HL-60 (cell line): ENCODE measurements at regions not wholly inside any gene's neighbourhood (a gene's known extent, or its start where the extent isn't known, plus 50 kb on each side); places are given as distances from the start of the nearest gene placed in this dataset.

ENCODE experiments used
- CTCF ChIP-seq: IDR thresholded peaks from one replicate; pipeline ENCODE4 v1.5.1; 2011; ENCODE audit warnings: low read length, control low read depth, inconsistent platforms; ENCODE audit not compliant: insufficient read depth
- GABPA ChIP-seq: IDR thresholded peaks from 2 replicates; pipeline ENCODE4 v1.6.1; 2012; ENCODE audit warnings: low read depth
- POLR2AphosphoS5 ChIP-seq: IDR thresholded peaks from 2 replicates; pipeline ENCODE4 v1.6.1; 2012; ENCODE audit warnings: low read depth
- REST ChIP-seq: IDR thresholded peaks from 2 replicates; pipeline ENCODE4 v1.6.1; 2012; ENCODE audit warnings: low read depth; ENCODE audit not compliant: insufficient replicate concordance
- SPI1 ChIP-seq: IDR thresholded peaks from 2 replicates; pipeline ENCODE4 v1.6.1; 2012; ENCODE audit warnings: low read depth, mild to moderate bottlenecking, borderline replicate concordance

- TF ChIP-seq CTCF (no peak), POLR2AphosphoS5 (no peak), REST (no peak), SPI1 (no peak), GABPA (no peak)
These were observed 161.7 kb downstream of the KLF12 start for GRCh38 chr13:73972545-73972944.
